K562 (cell line): ENCODE measurements at regions not wholly inside any gene's neighbourhood (a gene's known extent, or its start where the extent isn't known, plus 50 kb on each side); places are given as distances from the start of the nearest gene placed in this dataset.

Experiments
- BHLHE40 ChIP-seq: IDR thresholded peaks from 2 replicates; pipeline ENCODE4 v1.6.1; 2011; ENCODE audit warnings: low read length, improper control_type of control experiment
- CEBPG ChIP-seq, 3 experiments: fragments of 200-800 bp in 1 of 3; sonication (Bioruptor generic) in 1 of 3; sonication (generic) in 1 of 3; formaldehyde crosslinking in 1 of 3; IDR thresholded peaks in 2 of 3; conservative IDR thresholded peaks in 1 of 3; 2 replicates each; pipeline versions ENCODE4 v1.6.1 to v1.8.0; 2016 to 2022; ENCODE audit warnings: missing compliant biosample characterization in 2 of 3, missing genetic modification characterization in 2 of 3, mild to moderate bottlenecking in 1 of 3, missing genetic modification reagents in 1 of 3
- HNRNPK ChIP-seq: fragments of 200-400 bp; formaldehyde crosslinking; IDR thresholded peaks from one replicate; pipeline ENCODE4 v1.6.1; 2018; ENCODE audit warnings: mild to moderate bottlenecking, low read depth, low read length; ENCODE audit not compliant: poor library complexity, severe bottlenecking
- MLX ChIP-seq, 2 experiments: fragments of 450-650 bp in 1 of 2; sonication (generic) in 1 of 2; formaldehyde crosslinking; conservative IDR thresholded peaks; 2 replicates each; pipeline versions ENCODE4 v1.4.0 to v1.8.1; 2020 to 2022; ENCODE audit warnings: mild to moderate bottlenecking in 1 of 2, missing genetic modification reagents in 1 of 2
- MNT ChIP-seq, 2 experiments: fragments of 450-650 bp; conservative IDR thresholded peaks; 2 replicates each; pipeline ENCODE4 v1.6.1; 2017; ENCODE audit warnings: mild to moderate bottlenecking in 2 of 2, moderate library complexity in 2 of 2
- TBP ChIP-seq: optimal IDR thresholded peaks from 2 replicates; pipeline ENCODE3; 2011; ENCODE audit warnings: low read depth, low read length, improper control_type of control experiment
- TF ChIP-seq, protein P1 (sequence below): IDR thresholded peaks from 2 replicates; pipeline ENCODE4 v1.6.1; 2011; ENCODE audit warnings: borderline replicate concordance, low read depth, mild to moderate bottlenecking, moderate library complexity, low read length; ENCODE audit not compliant: insufficient read depth, poor library complexity, severe bottlenecking

DNA sequence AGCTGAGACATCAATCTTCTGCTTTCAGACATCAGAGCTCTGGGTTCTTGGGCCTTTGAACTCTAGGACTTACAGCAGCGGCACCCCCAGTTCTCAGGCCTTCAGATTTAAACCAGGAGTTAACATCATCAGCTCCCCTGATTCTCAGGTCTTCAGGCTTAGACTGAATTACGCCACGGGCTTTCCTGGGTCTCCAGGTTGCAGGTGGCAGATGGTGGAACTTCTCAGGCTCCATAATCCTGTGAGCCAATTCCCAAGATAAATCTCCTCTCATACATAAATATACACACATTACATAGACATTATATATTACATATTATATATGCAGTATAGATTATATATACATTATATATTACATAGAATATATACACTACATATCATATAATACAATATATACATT, 408.9 kb upstream of the AUTS2 start (continued):
- TF ChIP-seq MNT (conservative IDR thresholded peaks at IDR 0.05) (no peak), MLX (CRISPR knock-in tag; conservative IDR thresholded peaks at IDR 0.05) (no peak), CEBPG (CRISPR knock-in tag; IDR thresholded peaks at IDR 0.05) (no peak), CEBPG (tag; conservative IDR thresholded peaks at IDR 0.05 in 1 of 2, IDR thresholded peaks at IDR 0.05 in 1 of 2) (no peak), TBP (no peak), BHLHE40 (no peak), HNRNPK (no peak)
- TF ChIP-seq, protein P1, sequence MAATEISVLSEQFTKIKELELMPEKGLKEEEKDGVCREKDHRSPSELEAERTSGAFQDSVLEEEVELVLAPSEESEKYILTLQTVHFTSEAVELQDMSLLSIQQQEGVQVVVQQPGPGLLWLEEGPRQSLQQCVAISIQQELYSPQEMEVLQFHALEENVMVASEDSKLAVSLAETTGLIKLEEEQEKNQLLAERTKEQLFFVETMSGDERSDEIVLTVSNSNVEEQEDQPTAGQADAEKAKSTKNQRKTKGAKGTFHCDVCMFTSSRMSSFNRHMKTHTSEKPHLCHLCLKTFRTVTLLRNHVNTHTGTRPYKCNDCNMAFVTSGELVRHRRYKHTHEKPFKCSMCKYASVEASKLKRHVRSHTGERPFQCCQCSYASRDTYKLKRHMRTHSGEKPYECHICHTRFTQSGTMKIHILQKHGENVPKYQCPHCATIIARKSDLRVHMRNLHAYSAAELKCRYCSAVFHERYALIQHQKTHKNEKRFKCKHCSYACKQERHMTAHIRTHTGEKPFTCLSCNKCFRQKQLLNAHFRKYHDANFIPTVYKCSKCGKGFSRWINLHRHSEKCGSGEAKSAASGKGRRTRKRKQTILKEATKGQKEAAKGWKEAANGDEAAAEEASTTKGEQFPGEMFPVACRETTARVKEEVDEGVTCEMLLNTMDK = no peak
